Stimulated activated CD4-positive, alpha-beta T cell treated with anti-CD3 and anti-CD28 coated beads, Interleukin-2, amount 100 ng/mL, for 24 hours (primary cell): ENCODE measurements at regions not wholly inside any gene's neighbourhood (a gene's known extent, or its start where the extent isn't known, plus 50 kb on each side); places are given as distances from the start of the nearest gene placed in this dataset.

ENCODE experiments used
- DNase-seq, 2 donors: peaks; one replicate each; pipeline ENCODE4 v3.0.0-alpha.2; 2020

DNA sequence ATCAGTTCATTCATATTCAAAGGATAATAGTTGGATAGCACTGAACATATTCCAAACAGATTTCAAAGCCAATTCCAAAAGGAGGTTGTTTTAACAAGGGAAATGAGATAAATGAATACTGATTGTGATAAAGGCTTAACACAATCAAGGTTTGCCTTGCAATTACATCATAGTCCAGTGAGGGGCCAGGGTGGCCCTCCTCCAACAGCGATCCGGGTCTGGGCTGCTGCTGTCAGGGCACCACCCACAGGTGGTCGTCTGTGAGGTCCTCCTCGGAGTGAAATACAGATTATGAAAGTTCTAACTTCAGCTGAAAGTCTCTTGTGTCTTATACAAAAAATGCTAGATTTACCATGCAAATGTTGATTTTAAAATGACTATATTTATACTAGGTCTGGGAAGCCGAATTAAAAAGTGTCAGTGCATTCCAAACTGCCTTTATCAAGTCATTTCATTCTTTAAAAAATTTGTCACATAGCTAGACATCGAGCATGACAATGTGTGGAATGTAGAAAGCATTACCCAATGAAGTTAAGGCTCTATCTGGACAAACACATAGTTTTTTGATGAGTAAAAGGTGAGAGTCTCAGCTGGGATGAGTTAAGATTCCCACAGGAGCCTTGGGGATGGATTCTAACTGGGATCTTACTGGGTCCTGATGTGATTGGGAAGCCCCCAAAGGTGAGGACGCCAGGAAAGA is 65.9 kb upstream of the SLC22A23 start:
- DNase-seq = no peak

DNA sequence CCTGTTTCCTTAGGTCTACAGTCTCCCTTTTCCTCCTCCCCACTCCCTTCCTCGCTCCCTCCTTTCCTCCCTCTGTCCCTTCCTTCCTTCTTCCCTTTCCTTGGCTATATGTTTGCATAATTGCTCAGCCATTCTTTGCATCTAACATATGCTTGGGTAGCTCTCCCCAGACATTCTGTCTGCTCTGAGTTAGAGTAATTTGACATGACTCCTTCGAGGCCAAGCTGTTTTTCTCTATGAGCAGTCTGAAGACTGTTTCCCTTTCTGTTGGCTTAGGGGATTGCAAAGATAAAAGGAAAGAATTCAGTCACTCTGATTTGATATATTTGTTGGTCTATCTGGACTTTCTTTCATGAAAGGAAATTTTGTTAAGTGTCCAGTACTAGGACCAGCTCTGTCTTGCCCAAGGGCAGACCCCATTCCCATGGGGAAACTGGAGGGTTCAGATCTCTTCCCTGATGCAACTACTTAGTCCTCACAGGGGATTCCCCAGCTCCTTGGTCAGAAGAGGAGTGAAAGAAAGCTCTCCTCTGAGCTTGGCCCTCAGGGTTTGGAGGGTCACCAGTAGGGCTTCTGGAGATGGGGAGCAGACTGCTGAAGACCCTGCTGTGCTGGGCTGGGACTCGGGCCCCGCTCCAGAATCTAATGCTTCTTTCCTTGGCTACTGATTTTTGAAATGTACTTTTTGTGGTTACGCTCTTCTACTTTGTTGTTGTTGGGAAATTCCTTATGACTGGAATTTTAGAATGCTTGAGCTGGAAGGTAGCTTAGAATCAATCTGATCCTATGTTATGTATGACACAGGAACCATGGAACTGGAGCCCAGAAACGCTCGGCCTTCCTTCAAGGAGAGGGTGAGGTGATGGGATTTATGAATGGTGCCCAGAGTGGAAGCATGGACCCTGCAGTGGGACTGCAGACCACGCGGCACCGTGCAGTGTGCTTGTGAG is 63.7 kb upstream of the SLC22A23 start:
- no peak for DNase-seq

- DNase-seq = no peak
Measured at GRCh38 chr6:3518356-3519190, 61.7 kb upstream of the SLC22A23 start.

GRCh38 chr6:3517350-3517749 is 60.5 kb upstream of the SLC22A23 start:
- DNase-seq = no peak

GRCh38 chr6:3516092-3516491 is 59.2 kb upstream of the SLC22A23 start:
- DNase-seq = no peak

DNA sequence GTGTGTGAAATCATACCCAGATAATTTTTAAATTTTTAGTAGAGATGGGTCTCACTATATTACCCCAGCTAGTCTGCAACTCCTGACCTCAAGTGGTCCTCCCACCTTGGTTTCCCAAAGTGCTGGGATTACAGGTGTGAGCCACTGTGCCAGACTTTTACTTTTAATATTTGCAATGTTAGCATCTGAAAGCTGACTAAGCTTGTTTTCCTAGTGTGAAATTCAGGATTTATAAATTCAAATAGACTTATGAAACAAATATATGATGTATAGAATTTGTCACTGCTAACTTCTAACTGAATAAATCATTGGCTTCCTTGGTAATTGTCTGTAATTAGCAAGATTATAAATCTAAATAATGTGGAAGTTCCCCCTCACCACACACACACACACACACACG is 58.8 kb upstream of the SLC22A23 start:
- no peak for DNase-seq

GRCh38 chr6:3513416-3513815 is 56.6 kb upstream of the SLC22A23 start:
- no peak for DNase-seq

- no peak for DNase-seq
Measured at GRCh38 chr6:3512832-3513231, 56.0 kb upstream of the SLC22A23 start.

DNA sequence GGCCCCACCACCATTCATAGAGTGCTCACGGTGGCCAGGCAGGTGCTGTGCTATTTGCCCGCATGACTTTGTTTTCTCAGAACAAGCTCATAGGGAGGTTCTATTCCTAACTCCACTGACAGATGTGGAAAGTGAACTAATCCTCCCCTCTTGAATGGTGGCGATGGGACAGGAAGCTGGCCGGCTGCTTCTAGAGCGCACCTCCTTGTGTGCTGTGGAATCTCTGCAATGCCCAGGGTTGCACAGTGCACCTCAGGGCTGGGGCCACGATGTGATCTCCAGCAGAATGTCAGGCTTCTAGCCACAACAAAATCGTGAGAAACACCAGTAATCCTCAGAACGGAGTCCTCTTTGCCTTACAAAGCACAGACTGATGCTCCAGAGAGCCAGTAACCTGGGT is 53.8 kb upstream of the SLC22A23 start:
- no peak for DNase-seq

GRCh38 chr6:3510178-3510577 is 53.3 kb upstream of the SLC22A23 start:
- no peak for DNase-seq

GRCh38 chr6:3509336-3509735 is 52.5 kb upstream of the SLC22A23 start:
- no peak for DNase-seq

DNA sequence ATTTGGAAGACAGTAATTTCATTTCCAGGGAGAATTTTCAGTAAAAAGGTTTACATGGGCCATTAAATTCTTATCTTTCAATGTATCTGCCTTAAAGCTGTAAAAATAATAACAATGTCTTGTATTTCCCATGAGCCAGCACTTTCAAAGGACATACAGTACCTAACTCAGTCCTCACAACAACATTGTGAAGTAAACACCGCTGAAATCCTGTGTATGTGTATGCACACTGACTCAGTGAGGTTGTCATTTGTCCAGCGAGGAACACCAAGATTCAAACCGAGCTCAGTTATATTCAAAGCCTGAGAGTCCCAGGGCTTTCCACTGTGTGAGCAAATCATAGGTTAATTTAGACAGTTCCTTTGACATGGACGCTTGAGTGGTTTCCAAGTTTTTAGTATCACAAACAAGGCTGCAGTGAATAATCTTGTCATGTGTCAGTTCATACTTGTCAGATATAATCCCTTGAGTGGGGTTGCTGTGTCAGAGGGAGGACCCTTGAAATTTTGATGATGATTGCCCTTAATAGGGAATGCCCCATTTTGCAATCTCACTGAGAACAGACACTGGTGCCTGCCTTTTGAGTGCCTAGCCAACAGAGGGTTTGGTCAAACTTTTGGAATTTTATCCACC is 50.0 kb upstream of the SLC22A23 start:
- DNase-seq = no peak
